OCI-LY1 (cell line): ENCODE measurements at regions not wholly inside any gene's neighbourhood (a gene's known extent, or its start where the extent isn't known, plus 50 kb on each side); places are given as distances from the start of the nearest gene placed in this dataset.
"Not testable (repeated sequence)": the region's sequence is repeated elsewhere in the genome, so short reads cannot be mapped to it uniquely, and the experiment has no call there.

ENCODE experiments used
- H2AFZ ChIP-seq: fragments of 200-600 bp; sonication (generic), shearing (Covaris generic); 2 replicates; pipeline ENCODE4 v1.6.0; 2014; ENCODE audit warnings: antibody characterized with exemption, mild to moderate bottlenecking, low read length
- H3F3A ChIP-seq: fragments of 200-600 bp; sonication (generic), shearing (Covaris generic); 2 replicates; pipeline ENCODE4 v1.6.0; 2014; ENCODE audit warnings: mild to moderate bottlenecking, antibody characterized with exemption, low read length, moderate library complexity; ENCODE audit not compliant: insufficient read depth
- H3K27ac ChIP-seq: fragments of 200-600 bp; sonication (generic); 2 replicates; pipeline ENCODE4 v1.5.1; 2014; ENCODE audit warnings: low read length, mixed run types, mild to moderate bottlenecking, low read depth; ENCODE audit not compliant: poor library complexity, severe bottlenecking
- H3K27me3 ChIP-seq: fragments of 200-600 bp; sonication (generic); 2 replicates; pipeline ENCODE4 v1.6.0; 2014; ENCODE audit warnings: antibody characterized with exemption, mild to moderate bottlenecking, low read length, moderate library complexity; ENCODE audit not compliant: insufficient read depth
- H3K36me3 ChIP-seq: fragments of 200-600 bp; sonication (generic); 2 replicates; pipeline ENCODE4 v1.6.1; 2014; ENCODE audit warnings: mild to moderate bottlenecking, antibody characterized with exemption, low read length, moderate library complexity, mixed read lengths; ENCODE audit not compliant: insufficient read depth
- H3K4me1 ChIP-seq: fragments of 200-600 bp; sonication (generic); 2 replicates; pipeline ENCODE4 v1.5.1; 2014; ENCODE audit warnings: mild to moderate bottlenecking, low read length, moderate library complexity; ENCODE audit not compliant: insufficient read depth, severe bottlenecking
- H3K4me2 ChIP-seq: fragments of 200-600 bp; sonication (generic), shearing (Covaris generic); 2 replicates; pipeline ENCODE4 v1.6.1; 2014; ENCODE audit warnings: low read length
- H3K4me3 ChIP-seq: fragments of 200-600 bp; sonication (generic); 2 replicates; pipeline ENCODE4 v1.5.1; 2014; ENCODE audit warnings: low read length, low read depth, mild to moderate bottlenecking, mixed read lengths; ENCODE audit not compliant: poor library complexity, severe bottlenecking
- H3K79me2 ChIP-seq: fragments of 200-600 bp; shearing (Covaris generic); 2 replicates; pipeline ENCODE4 v1.6.1; 2016; ENCODE audit warnings: mixed run types, low read length, mixed read lengths; ENCODE audit not compliant: insufficient read depth
- H3K9ac ChIP-seq: fragments of 200-600 bp; sonication (generic), shearing (Covaris generic); 2 replicates; pipeline ENCODE4 v1.6.1; 2014; ENCODE audit warnings: mild to moderate bottlenecking, low read length, mixed read lengths
- H3K9me2 ChIP-seq: fragments of 200-600 bp; sonication (generic), shearing (Covaris generic); 2 replicates; pipeline ENCODE4 v1.6.1; 2014; ENCODE audit warnings: low read depth, mild to moderate bottlenecking, low read length, mixed read lengths
- H3K9me3 ChIP-seq: fragments of 200-600 bp; shearing (Covaris generic); 2 replicates; pipeline ENCODE4 v1.6.1; 2014; ENCODE audit warnings: low read length, mixed read lengths
- H4K20me1 ChIP-seq: fragments of 200-600 bp; sonication (generic), shearing (Covaris generic); 2 replicates; pipeline ENCODE4 v1.6.0; 2016; ENCODE audit warnings: mild to moderate bottlenecking, low read length; ENCODE audit not compliant: insufficient read depth
- EZH2 ChIP-seq: fragments of 200-600 bp; sonication (generic), shearing (Covaris generic); IDR thresholded peaks from 2 replicates; pipeline ENCODE4 v1.8.0; 2017; ENCODE audit warnings: borderline replicate concordance, mixed run types, mild to moderate bottlenecking, antibody characterized with exemption, low read length, moderate library complexity, mixed read lengths
- TF ChIP-seq, protein P1 (sequence below): fragments of 200-600 bp; sonication (generic), shearing (Covaris generic); IDR thresholded peaks from 2 replicates; pipeline ENCODE4 v1.5.1; 2017; ENCODE audit warnings: mild to moderate bottlenecking, antibody characterized with exemption, low read length, moderate library complexity, mixed read lengths

GRCh38 chr18:44358402-44358801, 322.3 kb upstream of the SETBP1 start:
- no peaks in the 10 kb centered on the region for H3K36me3 ChIP-seq

GRCh38 chr18:44359741-44360140, 320.9 kb upstream of the SETBP1 start:
- not testable (repeated sequence) for H3K4me3 ChIP-seq, H3K27ac ChIP-seq, H3K79me2 ChIP-seq, H4K20me1 ChIP-seq, H3K4me1 ChIP-seq, H3K27me3 ChIP-seq, H3K36me3 ChIP-seq, H3K9ac ChIP-seq, H3K9me3 ChIP-seq, H3K9me2 ChIP-seq, H3F3A ChIP-seq, H3K4me2 ChIP-seq, H2AFZ ChIP-seq

More at GRCh38 chr18:44358402-44358801, 322.3 kb upstream of the SETBP1 start:
- no peak overlapping the region for H3K27ac ChIP-seq
- no peak overlapping the region for H3K4me3 ChIP-seq
- no peaks in the 10 kb centered on the region for H3K79me2 ChIP-seq
- H2AFZ ChIP-seq = no peak overlapping the region
- no peak overlapping the region for H3K4me2 ChIP-seq
- no peak overlapping the region for H3K9ac ChIP-seq
- no peaks in the 10 kb centered on the region for H3F3A ChIP-seq
- TF ChIP-seq, protein P1, sequence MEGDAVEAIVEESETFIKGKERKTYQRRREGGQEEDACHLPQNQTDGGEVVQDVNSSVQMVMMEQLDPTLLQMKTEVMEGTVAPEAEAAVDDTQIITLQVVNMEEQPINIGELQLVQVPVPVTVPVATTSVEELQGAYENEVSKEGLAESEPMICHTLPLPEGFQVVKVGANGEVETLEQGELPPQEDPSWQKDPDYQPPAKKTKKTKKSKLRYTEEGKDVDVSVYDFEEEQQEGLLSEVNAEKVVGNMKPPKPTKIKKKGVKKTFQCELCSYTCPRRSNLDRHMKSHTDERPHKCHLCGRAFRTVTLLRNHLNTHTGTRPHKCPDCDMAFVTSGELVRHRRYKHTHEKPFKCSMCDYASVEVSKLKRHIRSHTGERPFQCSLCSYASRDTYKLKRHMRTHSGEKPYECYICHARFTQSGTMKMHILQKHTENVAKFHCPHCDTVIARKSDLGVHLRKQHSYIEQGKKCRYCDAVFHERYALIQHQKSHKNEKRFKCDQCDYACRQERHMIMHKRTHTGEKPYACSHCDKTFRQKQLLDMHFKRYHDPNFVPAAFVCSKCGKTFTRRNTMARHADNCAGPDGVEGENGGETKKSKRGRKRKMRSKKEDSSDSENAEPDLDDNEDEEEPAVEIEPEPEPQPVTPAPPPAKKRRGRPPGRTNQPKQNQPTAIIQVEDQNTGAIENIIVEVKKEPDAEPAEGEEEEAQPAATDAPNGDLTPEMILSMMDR = no peak
- no peak for TF ChIP-seq EZH2
- no peaks in the 10 kb centered on the region for H3K27me3 ChIP-seq
- no peaks in the 10 kb centered on the region for H3K9me2 ChIP-seq
- H3K4me1 ChIP-seq = no peaks in the 10 kb centered on the region
- no peaks in the 10 kb centered on the region for H3K9me3 ChIP-seq
- H4K20me1 ChIP-seq = no peaks in the 10 kb centered on the region

DNA sequence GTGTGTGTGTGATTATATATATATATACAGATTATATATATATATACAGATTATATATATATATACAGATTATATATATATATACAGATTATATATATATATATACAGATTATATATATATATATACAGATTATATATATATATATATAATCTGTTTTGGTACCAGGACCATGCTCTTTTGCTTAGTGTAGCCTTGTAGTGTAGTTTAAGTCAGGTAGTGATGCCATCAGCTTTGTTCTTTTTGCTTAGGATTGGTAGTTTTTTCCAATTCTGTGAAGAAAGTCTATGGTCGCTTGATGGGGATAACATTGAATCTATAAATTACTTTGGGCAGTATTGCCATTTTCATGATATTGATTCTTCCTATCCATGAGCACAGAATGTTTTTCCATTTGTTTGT, 318.5 kb upstream of the SETBP1 start:
- not testable (repeated sequence) for H2AFZ ChIP-seq, H3K9ac ChIP-seq, H3K36me3 ChIP-seq, H3F3A ChIP-seq, H4K20me1 ChIP-seq, H3K9me2 ChIP-seq, H3K4me1 ChIP-seq, H3K79me2 ChIP-seq, H3K4me3 ChIP-seq, H3K9me3 ChIP-seq, H3K4me2 ChIP-seq, H3K27ac ChIP-seq, H3K27me3 ChIP-seq

DNA sequence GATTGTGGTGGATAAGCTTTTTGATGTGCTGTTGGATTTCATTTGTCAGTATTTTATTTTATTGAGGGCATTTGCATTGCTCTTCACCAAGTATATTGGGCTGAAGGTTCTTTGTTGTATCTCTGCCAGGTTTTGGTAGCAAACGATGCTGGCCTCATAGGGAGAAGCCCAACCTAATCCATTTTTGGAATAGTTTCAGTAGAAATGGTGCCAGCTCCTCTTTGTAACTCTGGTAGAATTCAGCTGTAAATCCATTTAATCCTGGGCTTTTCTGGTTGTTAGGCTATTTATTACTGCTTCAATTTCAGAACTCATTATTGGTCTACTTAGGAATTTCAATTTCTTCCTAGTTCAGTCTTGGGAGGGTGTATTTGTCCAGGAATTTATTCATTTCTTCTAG, 309.8 kb upstream of the SETBP1 start:
- Histone ChIP-seq H3K27me3 (no peaks in the 10 kb centered on the region), H3K9me2 (no peaks in the 10 kb centered on the region), H3K4me1 (no peaks in the 10 kb centered on the region), H3K36me3 (no peaks in the 10 kb centered on the region), H3K4me2 (no peak overlapping the region), H4K20me1 (no peaks in the 10 kb centered on the region), H3K9ac (no peak overlapping the region), H3K4me3 (no peak overlapping the region), H3K9me3 (no peaks in the 10 kb centered on the region), H3F3A (no peaks in the 10 kb centered on the region), H3K79me2 (no peaks in the 10 kb centered on the region), H2AFZ (no peak overlapping the region), H3K27ac (no peak overlapping the region)
- no peak for TF ChIP-seq EZH2
- TF ChIP-seq, protein P1 = no peak
